ENCODE measurements at regions not wholly inside any gene's neighbourhood (a gene's known extent, or its start where the extent isn't known, plus 50 kb on each side); places are given as distances from the start of the nearest gene placed in this dataset.

DNA sequence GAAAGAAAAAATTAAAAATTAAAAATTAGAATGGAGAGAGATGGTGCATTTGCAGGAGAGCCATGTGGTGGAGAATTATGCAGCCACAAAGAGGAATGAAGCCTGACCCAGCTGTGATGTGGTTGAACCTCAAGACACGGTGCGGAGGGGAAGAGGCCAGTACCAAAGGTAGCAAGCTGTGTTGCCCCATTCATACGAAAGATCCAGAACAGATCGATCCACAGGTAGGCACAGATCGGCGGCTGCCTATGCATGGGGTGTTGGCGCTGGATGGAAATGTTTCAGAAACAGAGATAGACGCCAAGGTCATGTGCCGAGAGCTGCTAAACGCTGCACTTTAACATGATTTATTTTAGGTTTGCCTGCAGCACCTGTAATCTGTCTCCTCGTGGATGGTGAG is 992.3 kb downstream of the BRD1 start:
- H2BK15ac ChIP-seq (ENCODE audit: low read length) = no peak overlapping the region
- H3K18ac ChIP-seq (ENCODE audit: low read length) = no peak overlapping the region
- no peak for DNase-seq (ENCODE audit: low spot score)
- H2BK12ac ChIP-seq (ENCODE audit: low read length) = no peak overlapping the region
- H3K79me1 ChIP-seq (ENCODE audit: low read depth, low read length) = no peaks in the 10 kb centered on the region
- H2AFZ ChIP-seq (ENCODE audit: low read length) = no peak overlapping the region
- H2BK120ac ChIP-seq (ENCODE audit: low read depth, low read length) = no peak overlapping the region
- peaks cover 0 to 2% of the 10 kb centered on the region in 2 donors for H3K36me3 ChIP-seq (replicated peaks in 1 of 2; ENCODE audit: control insufficient read depth in 2 of 2, insufficient read depth in 2 of 2, low read length in 2 of 2)
- H3K9ac ChIP-seq (ENCODE audit: low read depth, low read length, poor library complexity) = no peak overlapping the region
- no peak overlapping the region for H3K14ac ChIP-seq (ENCODE audit: low read length)
- no peak overlapping the region for H3K27ac ChIP-seq (replicated peaks; ENCODE audit: low read length)
- H3K9me3 ChIP-seq (replicated peaks in 1 of 2; ENCODE audit: control insufficient read depth in 2 of 2, insufficient read depth in 1 of 2, low read depth in 1 of 2, low read length in 2 of 2) = peaks cover 0 to 11% of the 10 kb centered on the region in 2 donors
- H2BK5ac ChIP-seq (ENCODE audit: low read length) = no peak overlapping the region
- H4K8ac ChIP-seq (ENCODE audit: low read depth, low read length) = no peak overlapping the region
- no peak overlapping the region for H3K4me3 ChIP-seq (ENCODE audit: low read length in 2 of 2)
- no peak overlapping the region for H2AK5ac ChIP-seq (ENCODE audit: low read depth, low read length)
- no CpG with 5 or more reads among the region's 11 CpGs for WGBS, 2 donors (ENCODE audit: extremely low coverage in 2 of 2, insufficient read length in 2 of 2, insufficient replicate concordance in 1 of 2)
- no peak overlapping the region for H4K91ac ChIP-seq (ENCODE audit: low read depth, low read length, poor library complexity)
- peaks cover 0 to 5% of the 10 kb centered on the region in 2 donors for H3K4me1 ChIP-seq (ENCODE audit: control insufficient read depth in 2 of 2, insufficient read depth in 1 of 2, low read depth in 1 of 2, low read length in 2 of 2)
- H3K27me3 ChIP-seq (ENCODE audit: control insufficient read depth in 3 of 3, insufficient read depth in 3 of 3, low read depth in 1 of 3, low read length in 3 of 3) = no peaks in the 10 kb centered on the region
- no peak overlapping the region for H3K23ac ChIP-seq (ENCODE audit: low read depth, low read length, poor library complexity)
- no peak overlapping the region for H3K4me2 ChIP-seq (ENCODE audit: insufficient read depth, low read length, poor library complexity, severe bottlenecking)
- no peak overlapping the region for H3K4ac ChIP-seq (ENCODE audit: low read length)

GRCh38 chr22:48834404-48834803 is 993.3 kb downstream of the BRD1 start:
- Histone ChIP-seq H3K9ac (ENCODE audit: low read depth, low read length, poor library complexity) (no peak overlapping the region), H3K9me3 (replicated peaks in 1 of 2; ENCODE audit: control insufficient read depth in 2 of 2, insufficient read depth in 1 of 2, low read depth in 1 of 2, low read length in 2 of 2) (peaks cover 0 to 11% of the 10 kb centered on the region in 2 donors), H4K8ac (ENCODE audit: low read depth, low read length) (no peak overlapping the region), H3K27ac (replicated peaks; ENCODE audit: low read length) (no peak overlapping the region), H3K79me1 (ENCODE audit: low read depth, low read length) (no peaks in the 10 kb centered on the region), H3K23ac (ENCODE audit: low read depth, low read length, poor library complexity) (no peak overlapping the region), H3K4me2 (ENCODE audit: insufficient read depth, low read length, poor library complexity, severe bottlenecking) (no peak overlapping the region), H2BK120ac (ENCODE audit: low read depth, low read length) (no peak overlapping the region), H2AK5ac (ENCODE audit: low read depth, low read length) (no peak overlapping the region), H2BK15ac (ENCODE audit: low read length) (no peak overlapping the region), H2BK12ac (ENCODE audit: low read length) (no peak overlapping the region), H4K91ac (ENCODE audit: low read depth, low read length, poor library complexity) (no peak overlapping the region), H2BK5ac (ENCODE audit: low read length) (no peak overlapping the region), H2AFZ (ENCODE audit: low read length) (no peak overlapping the region), H3K18ac (ENCODE audit: low read length) (no peak overlapping the region), H3K36me3 (replicated peaks in 1 of 2; ENCODE audit: control insufficient read depth in 2 of 2, insufficient read depth in 2 of 2, low read length in 2 of 2) (peaks cover 0 to 2% of the 10 kb centered on the region in 2 donors), H3K14ac (ENCODE audit: low read length) (no peak overlapping the region), H3K4me3 (ENCODE audit: low read length in 2 of 2) (no peak overlapping the region), H3K27me3 (ENCODE audit: control insufficient read depth in 3 of 3, insufficient read depth in 3 of 3, low read depth in 1 of 3, low read length in 3 of 3) (no peaks in the 10 kb centered on the region), H3K4me1 (ENCODE audit: control insufficient read depth in 2 of 2, insufficient read depth in 1 of 2, low read depth in 1 of 2, low read length in 2 of 2) (peaks cover 0 to 5% of the 10 kb centered on the region in 2 donors), H3K4ac (ENCODE audit: low read length) (no peak overlapping the region)
- DNase-seq (ENCODE audit: low spot score) = no peak
- no CpG with 5 or more reads among the region's 5 CpGs for WGBS, 2 donors (ENCODE audit: extremely low coverage in 2 of 2, insufficient read length in 2 of 2, insufficient replicate concordance in 1 of 2)

DNA sequence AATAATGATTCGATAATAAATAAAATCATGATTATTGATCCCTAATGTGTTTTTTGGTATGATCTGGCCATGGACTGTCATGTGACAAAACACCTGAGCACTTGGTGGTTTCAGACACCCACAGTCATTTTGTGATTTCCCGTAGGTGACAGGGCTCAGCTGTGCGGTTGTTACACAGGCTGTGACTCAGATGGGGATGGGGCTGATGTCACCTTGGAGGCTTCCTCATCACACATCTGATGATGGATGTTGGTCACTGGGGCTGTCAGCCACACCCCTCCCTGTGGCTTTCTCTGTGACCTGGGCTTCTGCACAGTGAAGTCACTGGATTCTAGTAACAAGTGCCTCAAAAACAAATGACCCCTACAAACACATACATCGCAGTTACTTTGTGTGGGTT is 995.1 kb downstream of the BRD1 start:
- no peak overlapping the region for H2BK120ac ChIP-seq (ENCODE audit: low read depth, low read length)
- H2BK15ac ChIP-seq (ENCODE audit: low read length) = no peak overlapping the region
- H4K91ac ChIP-seq (ENCODE audit: low read depth, low read length, poor library complexity) = no peak overlapping the region
- no peak overlapping the region for H3K4ac ChIP-seq (ENCODE audit: low read length)
- H3K4me2 ChIP-seq (ENCODE audit: insufficient read depth, low read length, poor library complexity, severe bottlenecking) = no peak overlapping the region
- H3K79me1 ChIP-seq (ENCODE audit: low read depth, low read length) = no peaks in the 10 kb centered on the region
- H2BK5ac ChIP-seq (ENCODE audit: low read length) = no peak overlapping the region
- no peak overlapping the region for H3K9ac ChIP-seq (ENCODE audit: low read depth, low read length, poor library complexity)
- H3K27ac ChIP-seq (replicated peaks; ENCODE audit: low read length) = no peak overlapping the region
- DNase-seq (ENCODE audit: low spot score) = no peak
- H4K8ac ChIP-seq (ENCODE audit: low read depth, low read length) = no peak overlapping the region
- H3K36me3 ChIP-seq (replicated peaks in 1 of 2; ENCODE audit: control insufficient read depth in 2 of 2, insufficient read depth in 2 of 2, low read length in 2 of 2) = peaks cover 0 to 2% of the 10 kb centered on the region in 2 donors
- H2AFZ ChIP-seq (ENCODE audit: low read length) = no peak overlapping the region
- H3K27me3 ChIP-seq (ENCODE audit: control insufficient read depth in 3 of 3, insufficient read depth in 3 of 3, low read depth in 1 of 3, low read length in 3 of 3) = no peaks in the 10 kb centered on the region
- H3K4me1 ChIP-seq (ENCODE audit: control insufficient read depth in 2 of 2, insufficient read depth in 1 of 2, low read depth in 1 of 2, low read length in 2 of 2) = peaks cover 0 to 9% of the 10 kb centered on the region in 2 donors
- WGBS, 2 donors (ENCODE audit: extremely low coverage in 2 of 2, insufficient read length in 2 of 2, insufficient replicate concordance in 1 of 2) = no CpG with 5 or more reads among the region's 4 CpGs
- no peak overlapping the region for H3K23ac ChIP-seq (ENCODE audit: low read depth, low read length, poor library complexity)
- no peak overlapping the region for H3K18ac ChIP-seq (ENCODE audit: low read length)
- H2AK5ac ChIP-seq (ENCODE audit: low read depth, low read length) = no peak overlapping the region
- H2BK12ac ChIP-seq (ENCODE audit: low read length) = no peak overlapping the region
- H3K9me3 ChIP-seq (replicated peaks in 1 of 2; ENCODE audit: control insufficient read depth in 2 of 2, insufficient read depth in 1 of 2, low read depth in 1 of 2, low read length in 2 of 2) = peaks cover 0 to 11% of the 10 kb centered on the region in 2 donors
- H3K14ac ChIP-seq (ENCODE audit: low read length) = peak overlapping the region; percentile 94
- no peak overlapping the region for H3K4me3 ChIP-seq (ENCODE audit: low read length in 2 of 2)

GRCh38 chr22:48829908-48830307 is 997.8 kb downstream of the BRD1 start:
- Histone ChIP-seq H3K4me3 (ENCODE audit: low read length in 2 of 2) (no peak overlapping the region), H2AFZ (ENCODE audit: low read length) (no peak overlapping the region), H3K23ac (ENCODE audit: low read depth, low read length, poor library complexity) (no peak overlapping the region), H2BK12ac (ENCODE audit: low read length) (no peak overlapping the region), H3K79me1 (ENCODE audit: low read depth, low read length) (no peaks in the 10 kb centered on the region), H3K4me2 (ENCODE audit: insufficient read depth, low read length, poor library complexity, severe bottlenecking) (no peak overlapping the region), H2BK120ac (ENCODE audit: low read depth, low read length) (no peak overlapping the region), H3K27me3 (ENCODE audit: control insufficient read depth in 3 of 3, insufficient read depth in 3 of 3, low read depth in 1 of 3, low read length in 3 of 3) (no peaks in the 10 kb centered on the region), H2AK5ac (ENCODE audit: low read depth, low read length) (peak overlapping the region; percentile 57), H2BK15ac (ENCODE audit: low read length) (no peak overlapping the region), H3K14ac (ENCODE audit: low read length) (peak overlapping the region; percentile 32), H3K18ac (ENCODE audit: low read length) (no peak overlapping the region), H3K9ac (ENCODE audit: low read depth, low read length, poor library complexity) (peak overlapping the region; percentile 12), H3K36me3 (replicated peaks in 1 of 2; ENCODE audit: control insufficient read depth in 2 of 2, insufficient read depth in 2 of 2, low read length in 2 of 2) (no peaks in the 10 kb centered on the region), H4K91ac (ENCODE audit: low read depth, low read length, poor library complexity) (no peak overlapping the region), H4K8ac (ENCODE audit: low read depth, low read length) (no peak overlapping the region), H2BK5ac (ENCODE audit: low read length) (no peak overlapping the region), H3K27ac (replicated peaks; ENCODE audit: low read length) (no peak overlapping the region), H3K4me1 (ENCODE audit: control insufficient read depth in 2 of 2, insufficient read depth in 1 of 2, low read depth in 1 of 2, low read length in 2 of 2) (peaks cover 0 to 11% of the 10 kb centered on the region in 2 donors), H3K9me3 (replicated peaks in 1 of 2; ENCODE audit: control insufficient read depth in 2 of 2, insufficient read depth in 1 of 2, low read depth in 1 of 2, low read length in 2 of 2) (peaks cover 0 to 5% of the 10 kb centered on the region in 2 donors), H3K4ac (ENCODE audit: low read length) (no peak overlapping the region)
- no CpG with 5 or more reads among the region's 6 CpGs for WGBS, 2 donors (ENCODE audit: extremely low coverage in 2 of 2, insufficient read length in 2 of 2, insufficient replicate concordance in 1 of 2)
- no peak for DNase-seq (ENCODE audit: low spot score)
